ENCODE measurements at regions not wholly inside any gene's neighbourhood (a gene's known extent, or its start where the extent isn't known, plus 50 kb on each side); places are given as distances from the start of the nearest gene placed in this dataset.

GRCh38 chr2:78644854-78645253, 380.6 kb upstream of the REG3G start:
- no peak for DNase-seq

GRCh38 chr2:78646533-78647364, 378.8 kb upstream of the REG3G start:
- no peak for DNase-seq

- DNase-seq = no peak
Observed at GRCh38 chr2:78648558-78648957, 376.9 kb upstream of the REG3G start.

- DNase-seq = no peak
Observed at GRCh38 chr2:78654941-78655340, 370.6 kb upstream of the REG3G start.

GRCh38 chr2:78676921-78677696, 348.4 kb upstream of the REG3G start:
- DNase-seq = no peak

GRCh38 chr2:78677774-78678173, 347.7 kb upstream of the REG3G start:
- no peak for DNase-seq

- DNase-seq = no peak
Observed at GRCh38 chr2:78681386-78681785, 344.1 kb upstream of the REG3G start.

GRCh38 chr2:78682781-78683180, 342.7 kb upstream of the REG3G start:
- no peak for DNase-seq

- DNase-seq = no peak
Observed at GRCh38 chr2:78686625-78687153, 338.8 kb upstream of the REG3G start.

GRCh38 chr2:78699696-78700095, 325.8 kb upstream of the REG3G start:
- DNase-seq = no peak

GRCh38 chr2:78701546-78701945, 324.0 kb upstream of the REG3G start:
- DNase-seq = no peak

- no peak for DNase-seq
Observed at GRCh38 chr2:78707776-78708386, 317.6 kb upstream of the REG3G start.

- DNase-seq = no peak
Observed at GRCh38 chr2:78710632-78711375, 314.7 kb upstream of the REG3G start.

- DNase-seq = no peak
Observed at GRCh38 chr2:78715293-78715692, 310.2 kb upstream of the REG3G start.

- no peak for DNase-seq
Observed at GRCh38 chr2:78718024-78718423, 307.5 kb upstream of the REG3G start.

GRCh38 chr2:78718473-78718872, 307.0 kb upstream of the REG3G start:
- no peak for DNase-seq

GRCh38 chr2:78721355-78722033, 304.0 kb upstream of the REG3G start:
- DNase-seq = no peak

GRCh38 chr2:78734221-78734620, 291.3 kb upstream of the REG3G start:
- DNase-seq = no peak

- no peak for DNase-seq
Observed at GRCh38 chr2:78739282-78739681, 286.2 kb upstream of the REG3G start.

GRCh38 chr2:78749638-78750037, 275.9 kb upstream of the REG3G start:
- DNase-seq = no peak

GRCh38 chr2:78750219-78750618, 275.3 kb upstream of the REG3G start:
- DNase-seq = no peak

GRCh38 chr2:78754930-78755329, 270.6 kb upstream of the REG3G start:
- DNase-seq = no peak
